Hindlimb muscle (tissue), 1 donor: ENCODE measurements at regions not wholly inside any gene's neighbourhood (a gene's known extent, or its start where the extent isn't known, plus 50 kb on each side); places are given as distances from the start of the nearest gene placed in this dataset.
A peak's percentile ranks its signal among the peaks of the same experiment; 100 is the strongest.
"Not testable (repeated sequence)": the region's sequence is repeated elsewhere in the genome, so short reads cannot be mapped to it uniquely, and the experiment has no call there.

Experiments
- DNase-seq: peaks from one replicate; pipeline ENCODE4 v3.0.0-alpha.2; 2013

DNA sequence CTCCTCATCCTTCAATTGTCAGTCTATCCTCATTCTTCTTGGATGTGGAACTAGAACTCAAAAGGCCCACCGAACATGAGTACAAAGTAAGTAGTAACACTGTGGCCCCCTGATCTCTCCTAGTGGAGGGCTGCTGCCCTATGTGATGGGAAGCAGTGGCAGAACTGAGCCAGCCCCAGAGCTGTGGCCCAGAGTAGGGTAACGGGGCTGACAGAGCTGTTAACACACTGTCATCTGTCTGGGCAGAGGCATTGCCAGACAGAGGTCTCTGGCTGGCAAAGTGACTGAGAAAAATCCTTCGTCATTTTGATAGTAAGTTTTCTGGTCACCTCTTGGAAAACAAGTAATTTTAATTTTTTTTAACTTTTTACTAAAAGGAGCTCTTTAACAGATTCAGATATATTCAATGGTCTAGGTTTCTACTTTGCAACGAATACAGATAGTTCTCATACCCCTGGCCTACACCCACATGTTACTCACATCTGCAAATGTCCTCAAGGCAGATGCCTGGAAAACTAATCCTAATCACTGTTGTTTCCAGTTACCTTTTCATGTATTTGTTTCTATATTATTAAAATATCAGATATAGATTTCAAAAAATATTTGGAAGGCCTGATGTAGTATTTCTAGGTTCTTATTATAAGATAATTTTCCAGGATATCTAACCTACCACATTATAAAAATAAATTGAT, 588.7 kb downstream of the CPS1 start:
- no peak for DNase-seq

DNA sequence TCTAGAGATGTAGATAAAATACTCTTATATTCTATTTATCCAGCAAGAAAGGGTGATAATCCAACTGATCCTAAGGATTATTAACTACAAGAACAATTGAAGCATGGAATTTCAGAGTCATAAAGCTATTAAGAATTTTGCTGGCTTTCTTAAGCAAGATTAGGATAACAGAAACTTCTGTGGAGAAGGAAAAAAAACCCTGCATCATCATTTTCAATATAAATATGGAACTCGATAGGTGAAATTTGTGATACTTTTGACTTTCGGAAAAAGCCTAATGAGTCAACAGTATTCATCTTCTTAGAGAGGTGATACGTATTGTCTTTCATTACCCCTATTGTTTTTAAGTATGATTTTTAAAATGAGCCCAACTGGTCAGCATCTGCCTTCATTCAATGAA, 593.3 kb downstream of the CPS1 start:
- DNase-seq = no peak

DNA sequence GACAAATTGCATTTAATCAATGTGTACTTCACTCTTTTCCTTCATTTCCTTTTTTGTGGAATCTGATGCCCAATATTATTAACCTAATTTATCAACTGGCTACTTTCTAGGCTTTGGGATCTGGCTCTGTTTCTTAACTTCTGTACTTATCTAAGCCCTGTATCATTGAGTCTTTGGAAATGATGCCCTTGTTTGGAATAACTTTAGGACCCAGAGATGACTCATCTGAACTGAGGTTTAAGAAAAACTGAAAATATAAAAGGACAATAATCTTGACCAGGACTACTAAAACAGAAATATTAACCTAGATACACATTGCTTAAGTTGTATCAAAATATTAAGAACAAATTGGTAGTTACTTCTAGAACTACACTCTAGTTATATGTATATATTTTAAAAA, 600.8 kb downstream of the CPS1 start:
- no peak for DNase-seq

DNA sequence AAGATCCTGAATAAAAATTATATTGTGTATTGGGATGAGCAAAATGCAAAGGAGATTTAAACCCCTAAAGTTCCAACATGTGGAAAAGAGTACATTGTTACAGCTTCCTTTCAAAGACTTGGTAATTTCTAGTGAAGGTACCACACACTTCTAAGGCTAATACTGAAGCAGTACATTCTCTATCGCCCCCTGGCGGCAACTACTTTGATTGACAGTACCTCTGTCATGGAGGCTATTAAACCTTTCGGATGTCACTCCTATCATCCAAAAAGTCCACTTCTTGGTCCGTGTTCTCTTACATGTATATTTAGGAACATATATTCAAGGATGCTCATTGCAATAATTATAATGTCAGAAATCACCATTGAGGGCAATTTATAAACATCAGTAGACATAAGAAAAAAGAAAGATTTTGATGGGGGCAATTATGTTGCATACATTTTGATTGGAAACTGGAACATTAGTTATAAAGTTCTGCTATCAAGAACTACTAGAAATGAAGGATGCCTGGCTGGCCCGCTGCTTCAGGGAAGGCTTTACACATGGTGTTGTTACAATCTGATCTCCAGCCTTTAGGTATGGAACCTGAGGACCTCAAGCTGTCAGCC, 601.6 kb downstream of the CPS1 start:
- DNase-seq = peak; percentile 35

DNA sequence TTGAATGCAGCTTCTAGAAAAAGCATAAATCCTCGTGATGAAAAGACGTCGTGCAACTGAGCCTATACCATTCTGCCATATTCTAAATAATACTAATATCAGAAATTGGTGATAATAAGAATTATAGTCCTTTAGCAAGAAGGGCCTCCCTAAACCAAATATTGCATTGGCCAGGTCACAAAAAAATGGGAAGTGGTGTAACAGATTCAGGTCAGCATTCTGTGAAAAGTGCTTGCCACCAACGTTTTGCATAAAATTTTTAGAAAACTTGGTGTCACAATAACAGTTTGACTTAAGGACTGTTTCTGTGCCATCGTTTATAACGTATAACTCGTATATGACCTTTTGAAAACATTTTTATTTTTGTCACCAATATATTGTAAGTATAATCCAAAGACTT, 603.6 kb downstream of the CPS1 start:
- no peak for DNase-seq

DNA sequence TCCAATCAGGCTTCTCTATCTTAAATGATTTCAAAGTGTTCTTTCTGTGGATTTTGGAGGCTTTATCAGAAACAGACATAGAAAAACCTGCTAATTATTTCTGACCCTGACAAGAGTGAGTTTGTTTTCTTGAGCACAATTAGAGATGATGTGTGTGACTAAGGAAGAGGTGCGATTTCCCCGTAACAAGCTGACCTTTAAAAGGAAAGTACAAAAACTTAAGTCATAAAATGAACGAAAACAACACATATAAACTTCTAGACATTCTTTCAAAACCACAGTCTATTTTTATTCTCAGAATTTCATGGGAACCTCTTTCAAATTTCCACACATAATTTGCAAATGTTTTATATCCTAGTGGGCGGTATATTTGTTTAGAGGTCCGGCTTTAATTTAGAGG, 604.8 kb downstream of the CPS1 start:
- DNase-seq = no peak

DNA sequence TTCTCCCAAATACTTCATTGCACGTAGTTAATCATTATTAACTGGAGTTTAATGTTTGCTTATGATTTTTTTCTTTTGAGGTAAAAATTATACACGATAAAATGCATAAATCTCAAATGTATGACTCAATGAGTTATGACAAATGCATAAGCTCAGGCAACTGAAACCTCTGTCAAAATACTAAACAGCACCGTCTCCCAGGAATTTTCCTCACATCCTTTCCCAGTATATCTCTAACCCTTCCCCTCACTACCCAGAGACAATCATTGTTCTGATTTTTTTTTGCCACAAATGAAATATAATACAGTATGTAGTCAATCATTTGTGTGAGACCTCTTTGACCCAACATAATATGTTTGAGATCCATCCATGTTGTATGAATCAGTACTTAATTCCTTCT, 606.5 kb downstream of the CPS1 start:
- no peak for DNase-seq

DNA sequence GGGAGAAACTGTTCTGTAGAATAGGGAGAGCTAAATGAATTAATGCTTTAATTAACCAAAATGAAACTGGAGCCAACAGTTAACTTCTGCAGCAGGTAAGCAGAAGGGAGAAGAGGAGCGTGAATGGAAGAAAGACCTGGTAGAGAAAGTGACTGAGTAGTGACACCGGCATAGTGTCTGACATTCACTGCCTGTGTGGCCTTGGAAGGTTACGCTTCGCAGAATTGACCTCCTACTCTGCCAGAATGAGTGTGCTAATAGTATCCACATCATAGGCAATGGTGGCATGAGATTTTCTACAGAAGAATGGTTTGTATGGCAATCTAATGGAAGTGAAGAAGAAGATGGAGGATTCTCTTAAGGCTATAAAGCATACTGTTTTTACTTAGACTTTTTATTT, 614.4 kb downstream of the CPS1 start:
- no peak for DNase-seq

DNA sequence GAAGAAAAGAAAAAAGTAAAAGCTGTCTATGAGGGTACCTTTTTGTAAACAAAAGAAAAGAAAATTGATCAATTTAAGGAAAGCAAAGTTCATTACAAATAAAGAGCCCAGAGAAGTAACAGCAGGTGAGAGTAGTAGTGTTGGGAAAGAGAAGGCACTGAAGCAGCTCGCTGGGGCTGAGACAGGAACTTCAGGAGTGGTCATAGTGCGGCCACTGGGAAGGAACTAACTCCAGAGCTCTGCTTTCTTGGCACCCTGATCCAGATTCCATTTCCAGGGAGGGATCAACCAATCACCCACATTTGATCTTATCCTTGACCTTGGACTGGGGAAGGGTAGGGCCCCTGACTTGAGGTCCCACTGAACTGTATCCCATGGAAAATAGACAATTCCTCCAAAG, 617.6 kb downstream of the CPS1 start:
- DNase-seq = no peak

DNA sequence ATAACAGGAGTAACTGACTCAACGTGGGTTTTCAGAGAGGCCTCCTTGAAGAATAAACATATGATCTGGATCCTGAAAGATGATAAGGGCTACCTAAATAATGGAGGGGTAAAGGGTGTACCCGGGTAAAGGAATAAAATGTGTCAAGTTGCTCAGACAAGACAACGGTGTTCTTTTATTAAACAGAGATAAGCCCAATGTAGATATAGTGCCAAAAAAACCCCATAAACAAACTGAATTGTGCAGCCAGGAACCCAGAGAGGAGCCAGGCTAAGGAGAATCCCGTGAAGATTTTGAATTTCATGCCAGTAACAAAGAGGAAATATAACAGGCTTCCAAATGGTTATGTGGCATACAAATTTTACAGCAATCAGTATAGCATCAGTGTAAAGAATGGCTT, 618.2 kb downstream of the CPS1 start:
- DNase-seq = no peak

DNA sequence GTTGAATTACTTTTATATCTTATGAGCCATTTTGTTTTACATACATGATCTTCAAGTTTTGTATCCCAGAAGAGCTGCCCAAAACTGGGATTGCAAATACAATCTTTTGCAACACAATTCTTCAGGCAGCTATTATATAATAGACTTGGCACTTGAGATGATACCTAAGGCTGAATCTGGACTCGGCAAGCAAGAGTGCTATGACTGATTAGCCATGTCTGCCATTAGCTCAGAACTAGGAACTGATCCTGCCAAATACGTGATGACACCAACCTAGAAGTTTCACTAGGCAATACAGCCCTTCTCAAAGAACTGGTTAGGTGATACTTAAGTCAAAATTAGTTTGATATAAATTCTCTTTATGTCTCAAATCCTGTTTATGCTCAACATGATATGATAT, 619.6 kb downstream of the CPS1 start:
- no peak for DNase-seq

DNA sequence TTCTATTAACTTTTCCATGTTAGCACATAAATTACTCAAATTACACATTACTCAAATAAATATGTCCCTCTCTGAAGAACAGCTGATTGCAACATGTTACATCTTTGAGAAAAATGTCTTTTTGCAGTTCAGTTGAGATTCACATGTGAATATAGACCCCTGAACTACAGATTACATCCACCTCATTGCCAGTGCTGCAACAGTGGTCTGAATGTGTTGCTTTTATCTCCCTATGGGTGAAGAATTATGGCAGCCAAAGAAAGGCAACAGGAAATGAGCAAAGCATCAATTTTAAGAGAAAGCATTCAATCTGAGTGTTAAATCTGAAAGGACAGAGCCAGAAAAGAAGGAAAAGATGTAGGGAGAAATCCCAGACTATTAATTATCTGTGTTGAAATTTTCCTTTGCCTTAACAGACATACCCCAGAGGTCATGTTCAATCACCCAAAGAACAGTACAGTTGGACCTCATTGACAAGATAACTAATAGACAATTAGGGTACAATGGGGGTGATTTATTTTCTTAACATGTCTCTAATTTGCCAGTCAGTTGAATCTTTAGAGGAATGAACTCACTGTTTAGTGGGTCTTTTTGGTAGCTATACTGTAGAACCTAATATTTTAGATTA, 620.2 kb downstream of the CPS1 start:
- DNase-seq = no peak

DNA sequence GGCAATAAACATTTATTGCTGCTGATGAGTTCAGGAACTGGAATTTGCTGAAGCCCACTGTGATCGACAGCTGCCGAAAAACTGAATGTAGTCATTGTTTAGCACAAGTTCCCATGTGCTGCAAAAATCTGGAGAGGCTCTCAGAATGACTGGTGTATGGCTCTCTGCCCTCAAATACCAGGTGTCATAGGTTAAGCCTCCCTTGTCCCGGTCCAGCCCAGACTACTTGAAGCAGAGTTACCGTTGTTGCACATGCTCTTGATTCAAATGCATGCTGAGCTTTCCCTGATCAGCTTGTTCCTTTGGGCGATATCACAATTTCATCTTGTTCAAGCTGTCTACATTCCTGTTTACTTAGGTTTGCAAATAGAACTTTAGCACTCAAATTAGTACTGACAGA, 625.2 kb downstream of the CPS1 start:
- DNase-seq = no peak

DNA sequence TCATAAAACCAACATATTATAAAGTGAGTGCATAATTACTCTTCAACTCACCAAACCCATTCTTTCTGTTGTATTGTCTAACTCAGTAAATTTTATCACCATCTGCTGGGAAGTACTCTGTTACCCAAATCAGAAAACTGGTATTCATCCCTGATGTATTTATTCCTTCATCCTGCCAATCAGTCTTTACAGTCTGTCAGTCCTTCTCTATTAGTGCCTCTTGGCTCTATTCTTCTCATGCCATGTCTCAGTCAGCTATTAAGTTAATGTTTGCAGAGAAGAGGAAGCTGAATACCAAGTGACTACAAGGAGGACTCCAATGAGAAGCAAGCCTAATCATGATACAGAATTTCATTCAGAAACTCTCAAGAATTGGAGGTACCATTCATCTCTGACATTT, 631.2 kb downstream of the CPS1 start:
- DNase-seq = no peak

DNA sequence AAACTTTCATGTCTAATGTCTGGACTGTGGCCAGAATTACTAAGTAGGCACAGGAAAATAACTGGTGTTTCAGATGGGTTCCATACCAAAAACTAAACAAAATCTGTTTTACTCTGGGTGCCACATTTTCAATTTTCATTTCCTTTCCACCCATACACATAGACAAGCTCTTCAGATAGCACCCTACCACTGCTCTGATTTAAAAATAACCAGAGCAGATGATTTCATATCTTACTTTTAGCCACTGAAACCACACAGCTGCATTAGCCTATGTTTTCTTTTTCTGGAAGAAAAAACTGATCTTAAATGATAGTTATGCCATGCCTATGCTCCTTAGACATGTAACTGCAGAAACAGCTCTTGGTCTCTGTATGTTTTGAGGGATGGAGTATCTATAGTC, 647.6 kb downstream of the CPS1 start:
- DNase-seq = no peak

DNA sequence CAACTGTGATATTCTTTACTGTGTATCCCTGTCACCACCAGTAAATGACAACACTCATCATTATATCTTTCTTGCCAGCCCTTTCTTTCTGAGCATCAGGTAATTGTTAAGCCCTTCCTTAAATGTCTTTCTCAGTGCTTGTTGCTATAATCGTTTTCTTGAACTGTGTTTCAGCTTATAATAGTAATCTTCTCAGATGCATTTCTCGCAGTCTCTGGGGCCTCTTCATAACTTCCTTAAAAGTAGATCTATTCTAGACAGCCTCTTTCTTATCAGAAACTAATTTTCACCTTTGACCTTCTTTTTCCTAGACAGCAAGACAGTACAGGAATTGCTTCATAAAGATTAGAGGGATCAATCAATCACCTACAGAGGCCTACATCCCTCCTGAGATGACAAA, 648.1 kb downstream of the CPS1 start:
- DNase-seq = no peak

DNA sequence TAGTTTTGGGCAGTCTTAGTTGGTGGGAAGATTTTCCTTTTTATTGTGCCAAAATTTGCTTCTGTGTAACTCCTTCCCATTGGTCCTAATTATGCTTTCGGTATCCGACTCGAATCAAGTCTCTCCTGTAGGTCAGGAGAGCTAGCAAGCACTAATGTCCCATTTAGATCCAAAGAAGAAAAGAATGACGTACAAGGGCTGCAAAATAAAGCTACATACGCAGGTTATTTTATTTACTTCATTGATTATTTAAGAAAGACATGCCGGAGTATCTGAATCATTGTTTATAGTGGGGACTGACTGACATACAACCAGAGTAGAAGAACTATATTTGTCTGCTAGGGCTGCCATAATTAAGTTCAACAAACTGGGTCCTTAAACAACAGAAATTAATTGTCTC, 648.5 kb downstream of the CPS1 start:
- no peak for DNase-seq

DNA sequence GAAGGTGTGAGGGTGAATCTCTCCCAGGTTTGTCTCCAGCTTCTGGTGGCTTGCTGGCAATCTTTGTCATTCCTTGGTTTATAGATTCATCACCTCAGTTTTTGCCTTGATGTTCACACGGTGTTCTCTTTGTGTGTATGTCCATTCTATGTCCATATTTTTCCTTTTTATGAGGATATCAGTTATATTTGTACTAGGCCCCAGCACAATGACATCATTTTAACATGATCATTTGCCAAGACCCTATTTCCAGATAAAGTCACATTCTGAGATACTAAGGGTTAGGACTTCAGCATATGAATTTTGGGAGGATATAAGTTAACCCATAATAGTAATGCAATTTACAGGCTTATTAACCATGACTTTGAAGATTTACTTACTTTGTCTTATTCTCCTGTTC, 649.0 kb downstream of the CPS1 start:
- DNase-seq = no peak

DNA sequence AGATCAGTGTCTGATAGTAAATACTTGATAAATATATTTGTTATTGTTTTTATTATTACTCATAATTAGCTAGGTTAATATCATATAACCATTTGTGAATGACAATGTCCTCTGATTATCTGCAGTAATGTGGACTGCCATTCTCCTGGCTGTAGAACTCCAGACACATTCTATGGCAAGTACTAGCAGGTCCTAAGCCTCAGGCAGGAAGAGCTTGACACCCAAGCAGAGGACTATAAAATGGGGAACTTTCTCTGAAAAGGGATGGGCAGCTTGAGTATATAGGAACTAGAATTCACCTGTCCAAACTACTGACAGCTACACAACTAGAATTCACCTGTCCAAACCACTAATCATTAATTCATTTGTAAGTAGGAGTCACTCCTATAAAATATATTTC, 649.4 kb downstream of the CPS1 start:
- DNase-seq = no peak

DNA sequence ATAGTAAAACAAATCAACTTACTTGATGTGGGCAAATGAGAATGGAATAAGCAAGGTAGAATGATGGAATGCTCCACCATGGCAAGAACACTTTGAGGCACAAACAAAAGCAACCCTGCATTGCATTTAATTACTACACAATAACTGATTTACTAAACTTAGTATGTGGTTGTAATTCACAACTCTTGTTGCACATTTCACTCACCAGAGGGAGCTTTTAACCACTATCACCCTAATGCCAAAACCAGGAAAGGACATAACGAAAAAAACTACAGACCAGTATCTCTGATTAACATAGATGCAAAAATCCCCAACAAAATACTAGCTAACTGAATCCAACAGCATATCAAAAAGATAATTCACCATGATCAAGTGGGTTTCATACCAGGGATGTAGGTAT, 659.8 kb downstream of the CPS1 start:
- no peak for DNase-seq

DNA sequence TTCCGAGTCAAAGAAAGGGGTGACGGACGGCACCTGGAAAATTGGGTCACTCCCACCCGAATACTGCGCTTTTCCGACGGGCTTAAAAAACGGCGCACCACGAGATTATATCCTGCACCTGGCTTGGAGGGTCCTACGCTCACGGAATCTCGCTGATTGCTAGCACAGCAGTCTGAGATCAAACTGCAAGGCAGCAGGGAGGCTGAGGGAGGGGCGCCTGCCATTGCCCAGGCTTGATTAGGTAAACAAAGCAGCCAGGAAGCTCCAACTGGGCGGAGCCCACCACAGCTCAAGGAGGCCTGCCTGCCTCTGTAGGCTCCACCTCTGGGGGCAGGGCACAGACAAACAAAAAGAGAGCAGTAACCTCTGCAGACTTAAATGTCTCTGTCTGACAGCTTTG, 663.1 kb downstream of the CPS1 start:
- not testable (repeated sequence) for DNase-seq

DNA sequence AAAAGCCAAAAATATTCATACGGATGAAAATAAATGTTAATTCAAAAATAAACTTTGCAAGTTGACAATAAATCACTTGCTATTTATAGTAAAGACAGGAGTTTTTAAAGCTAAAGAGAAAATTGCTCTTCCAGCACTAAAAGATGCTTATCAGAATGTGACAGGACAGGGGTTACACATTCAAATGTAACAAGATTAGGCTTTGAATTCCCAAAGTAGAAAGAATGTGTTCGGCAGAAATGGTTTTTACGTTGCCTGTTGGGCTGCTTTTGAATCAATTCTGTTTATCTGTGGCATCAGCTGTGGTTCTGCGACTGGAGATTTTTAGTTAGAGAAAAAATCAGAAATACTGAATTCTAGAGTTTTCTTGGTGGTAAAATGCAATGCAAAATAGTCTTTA, 669.4 kb downstream of the CPS1 start:
- no peak for DNase-seq

DNA sequence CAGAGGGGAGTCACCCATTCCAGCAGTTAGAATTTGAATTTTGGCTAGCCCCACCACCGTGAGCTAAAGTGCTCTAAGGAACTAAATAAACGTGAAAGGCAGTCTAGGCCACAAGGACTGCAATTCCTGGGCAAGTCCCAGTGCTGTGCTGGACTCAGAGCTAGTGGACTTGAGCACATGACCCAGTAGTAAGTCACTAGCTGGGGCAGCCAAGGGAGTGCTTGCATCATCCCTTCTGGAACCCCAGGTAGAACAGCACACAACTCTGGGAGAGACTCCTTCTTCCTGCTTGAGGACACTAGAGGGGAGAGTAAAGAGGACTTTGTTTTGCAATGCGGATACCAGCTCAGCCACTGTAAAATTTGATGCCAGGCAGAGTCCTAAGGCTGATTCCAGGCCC, 672.2 kb downstream of the CPS1 start:
- no peak for DNase-seq

DNA sequence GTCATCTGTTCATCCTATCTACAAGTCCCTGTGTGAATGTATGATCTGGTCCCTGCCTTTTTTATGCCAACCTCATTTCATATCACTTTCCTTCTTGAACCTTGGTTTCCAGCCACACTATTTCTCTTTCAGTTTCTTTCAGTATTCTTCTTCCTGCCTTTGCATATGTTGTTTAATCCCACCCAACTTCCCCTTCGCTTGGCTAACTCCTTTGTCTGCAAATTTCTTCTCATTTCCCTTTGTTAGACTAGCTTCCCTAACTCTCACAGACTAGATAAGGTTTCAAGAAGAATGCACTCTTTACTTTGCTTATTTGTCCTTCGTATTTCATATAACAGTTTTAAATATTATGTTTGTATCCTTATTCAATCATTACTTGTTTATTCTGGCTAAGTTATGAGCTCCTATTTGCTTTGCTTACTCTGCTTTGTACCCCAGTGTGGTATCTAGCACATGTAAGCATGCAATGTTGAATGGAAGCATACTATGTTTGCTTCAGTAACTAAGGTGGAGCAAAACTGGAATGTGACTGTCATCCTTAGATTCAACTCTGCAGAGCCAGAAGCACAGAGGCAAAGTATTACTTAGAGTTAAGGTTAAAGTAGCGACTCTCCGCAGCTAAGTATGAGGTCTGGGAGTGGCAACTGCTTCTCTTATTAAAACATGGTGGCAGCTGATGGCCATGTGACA, 681.3 kb downstream of the CPS1 start:
- DNase-seq = no peak
